Urinary bladder (tissue), 3 donors: ENCODE measurements at regions not wholly inside any gene's neighbourhood (a gene's known extent, or its start where the extent isn't known, plus 50 kb on each side); places are given as distances from the start of the nearest gene placed in this dataset.

ENCODE experiments used
- DNase-seq: peaks from one replicate; pipeline ENCODE4 v3.0.0-alpha.2; 2015; ENCODE audit errors: extremely low spot score
- H3K27ac ChIP-seq: one replicate; pipeline ENCODE4 v1.5.1; 2013; ENCODE audit warnings: low read depth, mild to moderate bottlenecking, moderate library complexity
- H3K36me3 ChIP-seq: one replicate; pipeline ENCODE4 v1.6.1; 2013; ENCODE audit warnings: mild to moderate bottlenecking, moderate library complexity; ENCODE audit not compliant: insufficient read depth
- H3K4me1 ChIP-seq: one replicate; pipeline ENCODE4 v1.6.1; 2013; ENCODE audit warnings: mild to moderate bottlenecking, moderate library complexity; ENCODE audit not compliant: insufficient read depth
- H3K4me3 ChIP-seq: one replicate; pipeline ENCODE4 v1.5.1; 2013; ENCODE audit warnings: low read depth, low read length
- WGBS: extraction: QIAGEN DNeasy Blood & Tissue Kit; methylation state at CpG from one replicate; pipeline ENCODE4 v1.1.7; 2013; 5-methylcytosine and 5-hydroxymethylcytosine counted together
- donor health status: healthy with polysubstance abuse.
- donor health status: healthy.

DNA sequence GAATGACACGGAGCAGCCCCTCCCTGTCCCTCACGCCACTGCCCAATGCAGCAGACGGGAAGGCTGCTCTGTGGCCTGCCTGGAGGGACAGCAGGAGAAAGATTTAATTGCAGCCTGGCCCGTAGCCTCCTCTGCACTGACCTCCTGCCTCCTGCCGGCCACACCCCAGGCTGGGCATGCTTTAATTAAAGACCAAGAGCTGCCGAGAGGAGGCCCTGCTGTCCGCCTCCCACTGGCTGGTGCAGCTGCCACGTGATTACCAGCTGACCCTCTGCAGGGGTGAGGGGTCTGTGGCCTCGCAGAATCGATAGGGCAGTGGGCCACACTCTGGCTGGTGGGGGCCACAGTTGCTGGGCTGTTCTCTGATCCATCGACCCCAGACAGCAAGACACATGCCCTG lies 100.2 kb upstream of the PRR23E start:
- H3K4me3 ChIP-seq, result no peak overlapping the region
- no peaks in the 10 kb centered on the region for H3K4me1 ChIP-seq
- H3K27ac ChIP-seq, result no peak overlapping the region
- no peaks in the 10 kb centered on the region for H3K36me3 ChIP-seq
- 51% methylated on average over 11 of the region's 11 CpGs for WGBS
- no peak for DNase-seq

- WGBS, result 85% methylated on average over 9 of the region's 9 CpGs
- Histone ChIP-seq H3K36me3 (no peaks in the 10 kb centered on the region), H3K27ac (no peak overlapping the region), H3K4me3 (no peak overlapping the region), H3K4me1 (no peaks in the 10 kb centered on the region)
- DNase-seq, result no peak
Observed at GRCh38 chr3:127093312-127093711, 99.6 kb upstream of the PRR23E start.

- no peak for DNase-seq
- 82% methylated on average over 4 of the region's 4 CpGs for WGBS
- Histone ChIP-seq H3K36me3 (no peaks in the 10 kb centered on the region), H3K27ac (no peak overlapping the region), H3K4me3 (no peak overlapping the region), H3K4me1 (no peaks in the 10 kb centered on the region)
Observed at GRCh38 chr3:127095774-127096173, 97.2 kb upstream of the PRR23E start.

- no peak overlapping the region for H3K27ac ChIP-seq
- no peaks in the 10 kb centered on the region for H3K36me3 ChIP-seq
- H3K4me3 ChIP-seq, result no peak overlapping the region
- H3K4me1 ChIP-seq, result no peaks in the 10 kb centered on the region
- 59% methylated on average over 11 of the region's 11 CpGs for WGBS
- no peak for DNase-seq
Observed at GRCh38 chr3:127096256-127097071, 96.5 kb upstream of the PRR23E start.

GRCh38 chr3:127097072-127097405 lies 95.9 kb upstream of the PRR23E start:
- Histone ChIP-seq H3K4me3 (no peak overlapping the region), H3K36me3 (no peaks in the 10 kb centered on the region), H3K27ac (no peak overlapping the region), H3K4me1 (no peaks in the 10 kb centered on the region)
- DNase-seq, result no peak
- WGBS, result 77% methylated on average over 4 of the region's 4 CpGs

GRCh38 chr3:127097481-127097880 lies 95.5 kb upstream of the PRR23E start:
- no peaks in the 10 kb centered on the region for H3K4me1 ChIP-seq
- no peak for DNase-seq
- WGBS, result 67% methylated on average over 3 of the region's 3 CpGs
- no peak overlapping the region for H3K4me3 ChIP-seq
- no peak overlapping the region for H3K27ac ChIP-seq
- H3K36me3 ChIP-seq, result no peaks in the 10 kb centered on the region

DNA sequence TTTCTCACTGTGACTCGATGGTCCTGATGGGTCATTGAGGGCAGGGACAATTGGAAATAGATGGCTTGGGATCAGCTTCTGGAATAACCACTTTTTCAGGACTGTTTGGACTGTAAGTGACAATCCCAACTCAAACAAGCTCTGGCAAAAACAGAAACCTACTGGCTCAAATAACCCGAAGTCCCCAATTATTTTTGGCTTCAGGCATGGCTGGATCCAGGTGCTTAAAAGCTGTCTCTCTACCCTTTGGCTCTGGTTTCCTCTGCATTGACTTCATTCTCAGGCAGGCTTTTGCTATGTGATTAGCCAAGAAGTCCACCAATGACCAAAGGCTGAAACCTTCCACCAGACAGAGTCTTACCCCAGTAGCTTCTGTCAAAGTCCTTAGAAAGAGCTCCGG lies 92.9 kb upstream of the PRR23E start:
- Histone ChIP-seq H3K4me3 (no peak overlapping the region), H3K4me1 (no peaks in the 10 kb centered on the region), H3K36me3 (no peaks in the 10 kb centered on the region), H3K27ac (no peak overlapping the region)
- WGBS, result 86% methylated on average over 3 of the region's 3 CpGs
- DNase-seq, result no peak

DNA sequence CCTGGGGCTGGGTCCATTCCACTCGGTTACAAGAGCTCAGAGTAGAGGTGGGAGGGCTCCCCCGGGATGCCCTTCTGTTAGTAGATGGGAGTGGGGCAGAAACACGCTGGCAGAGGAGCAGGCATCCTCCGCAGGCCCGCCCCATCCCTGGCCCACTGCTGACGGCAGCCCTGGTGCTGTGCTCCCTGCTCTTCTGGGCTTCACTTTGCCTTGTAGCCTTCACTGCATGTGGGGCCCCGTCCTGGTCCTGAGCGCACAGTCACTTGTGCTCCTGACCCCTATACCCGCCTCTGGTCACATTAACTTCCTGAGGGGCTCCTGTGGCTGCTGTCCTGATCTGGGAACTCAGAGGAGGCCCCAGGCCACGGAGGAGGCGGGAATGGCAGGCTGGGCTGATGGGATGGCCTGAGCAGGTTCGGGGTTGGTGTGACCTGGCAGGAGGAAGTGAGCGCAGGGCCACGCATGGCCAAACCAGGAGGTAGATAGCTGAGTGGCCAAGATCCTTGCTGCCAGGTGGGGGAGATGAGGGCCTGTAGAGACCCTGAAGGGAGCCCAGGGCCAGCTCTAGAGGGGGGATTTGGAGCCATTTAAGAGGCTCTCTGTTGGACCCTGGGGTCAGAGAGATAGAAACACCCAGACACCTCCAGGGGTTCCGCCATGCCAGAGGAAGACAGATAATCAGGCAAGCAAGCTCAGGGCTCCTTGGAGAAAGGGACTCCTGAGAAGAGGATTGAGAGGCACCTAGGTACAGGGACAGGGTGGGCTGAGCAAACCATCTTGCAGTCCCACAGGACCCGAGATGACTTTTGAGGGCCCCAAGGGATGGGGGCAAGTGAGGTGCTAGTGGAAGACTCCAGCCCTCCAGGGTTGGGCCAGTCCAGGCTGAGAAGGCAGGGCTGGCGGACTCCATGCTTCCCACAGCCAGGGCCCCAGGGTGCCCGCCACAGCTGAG lies 92.2 kb upstream of the PRR23E start:
- no peaks in the 10 kb centered on the region for H3K4me1 ChIP-seq
- H3K36me3 ChIP-seq, result no peaks in the 10 kb centered on the region
- WGBS, result 69% methylated on average over 18 of the region's 18 CpGs
- no peak for DNase-seq
- H3K27ac ChIP-seq, result no peak overlapping the region
- H3K4me3 ChIP-seq, result no peak overlapping the region

- no peaks in the 10 kb centered on the region for H3K4me1 ChIP-seq
- 88% methylated on average over 19 of the region's 19 CpGs for WGBS
- no peak overlapping the region for H3K27ac ChIP-seq
- no peak overlapping the region for H3K4me3 ChIP-seq
- no peaks in the 10 kb centered on the region for H3K36me3 ChIP-seq
- DNase-seq, result no peak
Observed at GRCh38 chr3:127101411-127102187, 91.3 kb upstream of the PRR23E start.

- Histone ChIP-seq H3K36me3 (no peaks in the 10 kb centered on the region), H3K27ac (no peak overlapping the region), H3K4me1 (no peaks in the 10 kb centered on the region), H3K4me3 (no peak overlapping the region)
- no peak for DNase-seq
- WGBS, result 89% methylated on average over 3 of the region's 3 CpGs
Observed at GRCh38 chr3:127102188-127102520, 90.8 kb upstream of the PRR23E start.

- H3K27ac ChIP-seq, result no peak overlapping the region
- WGBS, result 89% methylated on average over 13 of the region's 13 CpGs
- no peaks in the 10 kb centered on the region for H3K4me1 ChIP-seq
- DNase-seq, result no peak
- H3K4me3 ChIP-seq, result no peak overlapping the region
- H3K36me3 ChIP-seq, result no peaks in the 10 kb centered on the region
Observed at GRCh38 chr3:127102587-127102986, 90.3 kb upstream of the PRR23E start.

- H3K4me3 ChIP-seq, result no peak overlapping the region
- WGBS, result 71% methylated on average over 10 of the region's 10 CpGs
- no peaks in the 10 kb centered on the region for H3K4me1 ChIP-seq
- H3K27ac ChIP-seq, result no peak overlapping the region
- no peaks in the 10 kb centered on the region for H3K36me3 ChIP-seq
- DNase-seq, result no peak
Observed at GRCh38 chr3:127103080-127103479, 89.9 kb upstream of the PRR23E start.

DNA sequence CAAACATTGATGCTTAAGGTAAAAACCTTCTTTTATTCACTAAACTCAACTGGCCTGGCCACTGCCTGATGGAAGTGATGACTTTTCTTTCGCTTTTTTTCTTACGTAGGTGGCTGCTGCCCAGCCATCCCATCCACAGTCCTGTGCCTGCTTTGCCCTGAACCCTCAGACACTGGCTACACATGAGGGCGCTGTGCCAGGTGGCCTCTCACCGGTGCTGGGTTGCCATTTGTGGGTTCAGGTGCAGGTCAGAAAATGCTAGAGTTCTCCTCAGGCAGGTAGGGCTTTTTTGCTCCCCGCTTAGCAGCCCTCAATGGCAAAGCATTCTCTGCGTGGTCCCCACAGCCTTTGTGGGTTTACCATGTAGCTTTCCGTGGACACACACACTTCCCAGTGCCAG lies 88.3 kb upstream of the PRR23E start:
- 85% methylated on average over 7 of the region's 7 CpGs for WGBS

More for the DNA sequence above, 88.3 kb upstream of the PRR23E start:
- H3K27ac ChIP-seq, result no peak overlapping the region
- no peak overlapping the region for H3K4me3 ChIP-seq
- no peaks in the 10 kb centered on the region for H3K36me3 ChIP-seq
- no peaks in the 10 kb centered on the region for H3K4me1 ChIP-seq
- DNase-seq, result no peak
